ENCODE measurements at regions not wholly inside any gene's neighbourhood (a gene's known extent, or its start where the extent isn't known, plus 50 kb on each side); places are given as distances from the start of the nearest gene placed in this dataset.

GRCh38 chr12:84550518-84550917 lies 362.1 kb downstream of the SLC6A15 start:
- H3K27me3 ChIP-seq: no peaks in the 10 kb centered on the region
- no peaks in the 10 kb centered on the region for H3K4me1 ChIP-seq (replicated peaks in 1 of 2)
- H3K27ac ChIP-seq: no peak overlapping the region
- intact Hi-C loops (cut with DNase I): no loop called here
- H3K36me3 ChIP-seq (replicated peaks in 1 of 2): no peaks in the 10 kb centered on the region
- H3K9me3 ChIP-seq (replicated peaks in 1 of 3): no peaks in the 10 kb centered on the region
- no peak for DNase-seq
- TF ChIP-seq, protein P1, sequence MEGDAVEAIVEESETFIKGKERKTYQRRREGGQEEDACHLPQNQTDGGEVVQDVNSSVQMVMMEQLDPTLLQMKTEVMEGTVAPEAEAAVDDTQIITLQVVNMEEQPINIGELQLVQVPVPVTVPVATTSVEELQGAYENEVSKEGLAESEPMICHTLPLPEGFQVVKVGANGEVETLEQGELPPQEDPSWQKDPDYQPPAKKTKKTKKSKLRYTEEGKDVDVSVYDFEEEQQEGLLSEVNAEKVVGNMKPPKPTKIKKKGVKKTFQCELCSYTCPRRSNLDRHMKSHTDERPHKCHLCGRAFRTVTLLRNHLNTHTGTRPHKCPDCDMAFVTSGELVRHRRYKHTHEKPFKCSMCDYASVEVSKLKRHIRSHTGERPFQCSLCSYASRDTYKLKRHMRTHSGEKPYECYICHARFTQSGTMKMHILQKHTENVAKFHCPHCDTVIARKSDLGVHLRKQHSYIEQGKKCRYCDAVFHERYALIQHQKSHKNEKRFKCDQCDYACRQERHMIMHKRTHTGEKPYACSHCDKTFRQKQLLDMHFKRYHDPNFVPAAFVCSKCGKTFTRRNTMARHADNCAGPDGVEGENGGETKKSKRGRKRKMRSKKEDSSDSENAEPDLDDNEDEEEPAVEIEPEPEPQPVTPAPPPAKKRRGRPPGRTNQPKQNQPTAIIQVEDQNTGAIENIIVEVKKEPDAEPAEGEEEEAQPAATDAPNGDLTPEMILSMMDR (IDR thresholded peaks at IDR 0.05): no peak
- TF ChIP-seq POLR2A (IDR thresholded peaks at IDR 0.05): no peak
- H3K4me3 ChIP-seq: no peak overlapping the region
- WGBS, 4 donors: 85 to 87% (median 86%) methylated on average over 1 of the region's 1 CpG

- TF ChIP-seq, protein P1 (IDR thresholded peaks at IDR 0.05): no peak
- TF ChIP-seq POLR2A (IDR thresholded peaks at IDR 0.05): no peak
- intact Hi-C loops (cut with DNase I): no loop called here
- H3K4me1 ChIP-seq (replicated peaks in 1 of 2): no peaks in the 10 kb centered on the region
Observed at GRCh38 chr12:84542289-84542688, 370.3 kb downstream of the SLC6A15 start.

GRCh38 chr12:84537666-84538065 lies 374.9 kb downstream of the SLC6A15 start:
- 85 to 96% (median 88%) methylated on average over 1 of the region's 1 CpG for WGBS, 4 donors
- intact Hi-C loops (cut with DNase I): no loop called here
- TF ChIP-seq, protein P1 (IDR thresholded peaks at IDR 0.05): no peak
- TF ChIP-seq POLR2A (IDR thresholded peaks at IDR 0.05): no peak

More at GRCh38 chr12:84542289-84542688, 370.3 kb downstream of the SLC6A15 start:
- no peak overlapping the region for H3K27ac ChIP-seq
- no peaks in the 10 kb centered on the region for H3K9me3 ChIP-seq (replicated peaks in 1 of 3)
- H3K36me3 ChIP-seq (replicated peaks in 1 of 2): no peaks in the 10 kb centered on the region
- no peak overlapping the region for H3K4me3 ChIP-seq
- no peaks in the 10 kb centered on the region for H3K27me3 ChIP-seq
- DNase-seq: no peak

GRCh38 chr12:84512751-84513150 lies 399.8 kb downstream of the SLC6A15 start:
- no peak overlapping the region for H3K27ac ChIP-seq
- no peaks in the 10 kb centered on the region for H3K36me3 ChIP-seq (replicated peaks in 1 of 2)
- intact Hi-C loops (cut with DNase I): no loop called here
- no peak overlapping the region for H3K4me3 ChIP-seq
- H3K4me1 ChIP-seq (replicated peaks in 1 of 2): peaks cover 0 to 8% of the 10 kb centered on the region in 2 donors
- no peak for DNase-seq
- H3K27me3 ChIP-seq: no peaks in the 10 kb centered on the region
- no peaks in the 10 kb centered on the region for H3K9me3 ChIP-seq (replicated peaks in 1 of 3)
- WGBS, 4 donors: 74 to 83% (median 78%) methylated on average over 2 of the region's 2 CpGs
- TF ChIP-seq, protein P1 (IDR thresholded peaks at IDR 0.05): no peak
- TF ChIP-seq POLR2A (IDR thresholded peaks at IDR 0.05): no peak

More at GRCh38 chr12:84537666-84538065, 374.9 kb downstream of the SLC6A15 start:
- Histone ChIP-seq H3K27ac (no peak overlapping the region), H3K36me3 (replicated peaks in 1 of 2) (no peaks in the 10 kb centered on the region), H3K4me1 (replicated peaks in 1 of 2) (no peaks in the 10 kb centered on the region), H3K27me3 (no peaks in the 10 kb centered on the region), H3K9me3 (replicated peaks in 1 of 3) (no peaks in the 10 kb centered on the region), H3K4me3 (no peak overlapping the region)
- no peak for DNase-seq

Measured in adrenal gland (tissue), 9 donors.